Prostate gland (tissue), 2 donors: ENCODE measurements at regions not wholly inside any gene's neighbourhood (a gene's known extent, or its start where the extent isn't known, plus 50 kb on each side); places are given as distances from the start of the nearest gene placed in this dataset.
"Not testable (repeated sequence)": the region's sequence is repeated elsewhere in the genome, so short reads cannot be mapped to it uniquely, and the experiment has no call there.

Source experiments
- DNase-seq: peaks from one replicate; pipeline ENCODE4 v3.0.0-alpha.2; 2019; ENCODE audit warnings: low spot score
- H3K27ac ChIP-seq, 2 donors: fragments of 200-600 bp; sonication (generic); 2 replicates each; pipeline ENCODE4 v1.5.1; 2017 to 2019
- H3K27me3 ChIP-seq: fragments of 200-600 bp; sonication (generic); replicated peaks from 2 replicates; pipeline ENCODE4 v1.5.1; 2019; ENCODE audit not compliant: insufficient read depth
- H3K36me3 ChIP-seq, 2 donors: fragments of 200-600 bp; sonication (generic); 1 replicate in 1 of 2; 2 replicates in 1 of 2; pipeline versions ENCODE4 v1.5.1 to v1.8.1; 2017 to 2019
- H3K4me1 ChIP-seq: fragments of 200-600 bp; sonication (generic); replicated peaks from 2 replicates; pipeline ENCODE4 v1.5.1; 2019
- H3K4me3 ChIP-seq, 2 donors: fragments of 200-600 bp; sonication (generic); 2 replicates each; pipeline ENCODE4 v1.5.1; 2017 to 2019
- H3K9me3 ChIP-seq: fragments of 200-600 bp; sonication (generic); 2 replicates; pipeline ENCODE4 v1.5.1; 2017
- POLR2A ChIP-seq: fragments of 450-650 bp; IDR thresholded peaks from one replicate; pipeline ENCODE4 v1.6.1; 2016; ENCODE audit warnings: antibody characterized with exemption, mild to moderate bottlenecking
- POLR2AphosphoS5 ChIP-seq: sonication (generic); formaldehyde crosslinking; IDR thresholded peaks from one replicate; pipeline ENCODE4 v1.6.1; 2017; ENCODE audit warnings: antibody characterized with exemption
- WGBS: methylation state at CpG from one replicate; pipeline ENCODE4 v1.1.5; 2018; 5-methylcytosine and 5-hydroxymethylcytosine counted together
- intact Hi-C: fragments of 100-400 bp; cut with DNase I; formaldehyde crosslinking; loops from one replicate; pipeline ENCODE4 v1.14.2; 2022
- TF ChIP-seq, protein P1 (sequence below), 4 experiments: fragments of 200-600 bp in 2 of 4; fragments of 450-650 bp in 2 of 4; sonication (generic) in 2 of 4; IDR thresholded peaks; 1 replicate in 3 of 4; 2 replicates in 1 of 4; pipeline ENCODE4 v1.5.1; 2016 to 2019; ENCODE audit warnings: antibody characterized with exemption in 4 of 4, mild to moderate bottlenecking in 2 of 4, moderate library complexity in 2 of 4

DNA sequence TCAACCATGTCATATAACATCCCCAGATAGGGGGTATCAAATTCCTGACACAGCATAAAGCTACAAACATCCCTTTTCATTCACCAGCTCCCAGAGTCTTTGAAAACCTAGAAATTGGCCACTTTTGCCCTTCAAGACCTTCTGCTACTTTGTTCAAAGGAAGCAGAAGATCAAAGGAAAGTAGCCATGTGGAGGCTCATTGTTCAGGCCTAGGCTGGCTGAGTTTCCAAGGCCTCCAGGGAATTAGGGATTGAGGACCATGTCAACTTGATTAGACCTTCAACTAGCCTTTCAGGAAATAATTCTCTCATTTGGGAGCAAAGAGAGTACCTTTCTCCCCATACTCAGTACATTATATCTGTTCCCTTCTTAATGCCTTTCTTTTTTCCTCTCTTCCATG lies 66.8 kb upstream of the ATXN3L start:
- Histone ChIP-seq H3K4me1 (no peaks in the 10 kb centered on the region), H3K27ac (no peak overlapping the region), H3K36me3 (no peaks in the 10 kb centered on the region), H3K9me3 (no peaks in the 10 kb centered on the region), H3K27me3 (no peaks in the 10 kb centered on the region), H3K4me3 (no peak overlapping the region)
- TF ChIP-seq POLR2AphosphoS5 (no peak), POLR2A (no peak)
- TF ChIP-seq, protein P1, sequence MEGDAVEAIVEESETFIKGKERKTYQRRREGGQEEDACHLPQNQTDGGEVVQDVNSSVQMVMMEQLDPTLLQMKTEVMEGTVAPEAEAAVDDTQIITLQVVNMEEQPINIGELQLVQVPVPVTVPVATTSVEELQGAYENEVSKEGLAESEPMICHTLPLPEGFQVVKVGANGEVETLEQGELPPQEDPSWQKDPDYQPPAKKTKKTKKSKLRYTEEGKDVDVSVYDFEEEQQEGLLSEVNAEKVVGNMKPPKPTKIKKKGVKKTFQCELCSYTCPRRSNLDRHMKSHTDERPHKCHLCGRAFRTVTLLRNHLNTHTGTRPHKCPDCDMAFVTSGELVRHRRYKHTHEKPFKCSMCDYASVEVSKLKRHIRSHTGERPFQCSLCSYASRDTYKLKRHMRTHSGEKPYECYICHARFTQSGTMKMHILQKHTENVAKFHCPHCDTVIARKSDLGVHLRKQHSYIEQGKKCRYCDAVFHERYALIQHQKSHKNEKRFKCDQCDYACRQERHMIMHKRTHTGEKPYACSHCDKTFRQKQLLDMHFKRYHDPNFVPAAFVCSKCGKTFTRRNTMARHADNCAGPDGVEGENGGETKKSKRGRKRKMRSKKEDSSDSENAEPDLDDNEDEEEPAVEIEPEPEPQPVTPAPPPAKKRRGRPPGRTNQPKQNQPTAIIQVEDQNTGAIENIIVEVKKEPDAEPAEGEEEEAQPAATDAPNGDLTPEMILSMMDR (IDR thresholded peaks at IDR 0.05), result no peak
- DNase-seq, result no peak
- intact Hi-C loops, result no loop called here

DNA sequence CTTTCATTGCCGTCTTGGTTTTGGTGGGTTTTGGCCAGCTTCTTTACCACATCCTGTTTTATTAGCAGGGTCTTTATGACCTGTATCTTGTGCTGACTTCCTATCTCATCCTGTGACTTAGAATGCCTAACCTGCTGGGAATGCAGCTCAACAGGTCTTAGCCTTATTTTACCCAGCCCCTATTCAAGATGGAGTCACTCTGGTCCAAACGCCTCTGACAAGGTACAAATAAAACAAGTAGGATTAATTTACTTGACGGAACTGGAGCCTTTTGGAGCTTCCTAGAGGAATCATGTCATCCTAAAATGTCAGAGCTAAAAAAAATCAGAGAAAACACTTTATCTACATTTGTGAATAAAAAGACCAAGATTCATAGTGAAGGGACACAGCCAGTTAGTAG lies 66.2 kb upstream of the ATXN3L start:
- Histone ChIP-seq H3K4me1 (no peaks in the 10 kb centered on the region), H3K36me3 (no peaks in the 10 kb centered on the region), H3K27ac (no peak overlapping the region), H3K4me3 (no peak overlapping the region), H3K9me3 (no peaks in the 10 kb centered on the region), H3K27me3 (no peaks in the 10 kb centered on the region)
- 91% methylated on average over 3 of the region's 3 CpGs for WGBS
- no peak for DNase-seq
- TF ChIP-seq POLR2AphosphoS5, result no peak
- TF ChIP-seq POLR2A, result no peak
- TF ChIP-seq, protein P1 (IDR thresholded peaks at IDR 0.05), result no peak
- intact Hi-C loops, result no loop called here

DNA sequence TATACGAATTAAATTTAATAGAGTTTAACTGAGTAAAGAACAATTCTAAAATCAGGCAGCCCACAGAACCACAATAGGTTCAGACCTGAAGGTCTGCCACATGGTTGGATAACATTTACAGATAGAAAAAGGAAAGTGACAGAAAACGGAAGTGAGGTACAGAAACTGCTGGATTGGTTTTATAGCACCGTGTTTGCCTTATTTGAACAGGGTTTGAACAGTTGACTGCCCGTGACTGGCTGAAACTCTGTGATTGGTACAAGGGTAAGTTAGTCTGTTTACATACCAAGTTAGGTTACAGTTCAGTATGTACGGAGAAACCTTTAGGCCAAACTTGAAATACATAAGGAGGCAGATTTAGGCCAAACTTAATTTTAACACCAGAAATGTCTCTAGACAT lies 64.1 kb upstream of the ATXN3L start:
- 63% methylated on average over 5 of the region's 5 CpGs for WGBS
- H3K27ac ChIP-seq, result no peak overlapping the region
- intact Hi-C loops, result no loop called here
- no peaks in the 10 kb centered on the region for H3K27me3 ChIP-seq
- H3K36me3 ChIP-seq, result no peaks in the 10 kb centered on the region
- no peak for DNase-seq
- no peaks in the 10 kb centered on the region for H3K4me1 ChIP-seq
- no peak overlapping the region for H3K4me3 ChIP-seq
- no peaks in the 10 kb centered on the region for H3K9me3 ChIP-seq
- no peak for TF ChIP-seq POLR2AphosphoS5
- TF ChIP-seq, protein P1 (IDR thresholded peaks at IDR 0.05), result no peak

DNA sequence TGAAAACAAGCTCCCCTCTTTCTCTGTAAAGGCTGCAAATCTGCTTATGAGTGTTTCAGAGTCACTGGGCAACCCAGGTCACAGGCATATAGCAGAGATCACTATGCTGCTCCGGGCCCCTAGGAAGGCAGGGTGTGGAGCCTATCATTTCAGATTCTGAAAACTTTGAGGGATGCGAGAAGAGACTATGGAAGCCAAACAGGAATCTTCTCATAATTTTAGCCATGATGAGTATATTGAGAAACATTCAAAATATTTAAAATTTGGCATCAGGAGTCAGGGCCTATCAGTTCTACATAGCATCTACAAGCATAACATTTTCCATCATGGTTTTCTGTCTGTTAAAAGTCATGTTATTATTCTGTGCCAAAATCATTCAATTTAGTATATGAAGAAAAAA lies 61.7 kb upstream of the ATXN3L start:
- no peak for TF ChIP-seq POLR2A
- TF ChIP-seq POLR2AphosphoS5, result no peak
- TF ChIP-seq, protein P1 (IDR thresholded peaks at IDR 0.05), result no peak
- no peak for DNase-seq

DNA sequence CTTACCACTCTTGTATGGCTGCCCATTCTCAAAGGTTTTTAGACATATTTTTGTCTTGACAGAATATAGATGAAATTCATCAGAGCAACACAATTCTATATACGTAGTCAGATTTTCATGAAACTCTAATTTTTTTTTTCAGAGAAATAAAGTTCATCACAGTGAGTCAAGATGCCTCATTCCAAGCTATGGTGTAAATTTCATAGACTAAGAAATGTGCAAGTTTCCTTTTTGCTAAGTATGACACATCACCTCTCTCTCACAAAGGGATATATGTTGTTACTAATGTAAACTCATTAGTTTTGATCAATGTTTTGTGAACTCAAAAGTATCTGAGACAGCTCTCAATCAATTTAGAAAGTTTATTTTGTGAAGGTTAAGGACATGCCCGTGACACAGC lies 60.4 kb upstream of the ATXN3L start:
- TF ChIP-seq POLR2AphosphoS5 (no peak), POLR2A (no peak)
- TF ChIP-seq, protein P1 (IDR thresholded peaks at IDR 0.05), result no peak
- intact Hi-C loops, result no loop called here

More for the DNA sequence above, 61.7 kb upstream of the ATXN3L start:
- WGBS, result 75% methylated on average over 2 of the region's 2 CpGs
- H3K4me1 ChIP-seq, result no peaks in the 10 kb centered on the region
- no peak overlapping the region for H3K27ac ChIP-seq
- no peaks in the 10 kb centered on the region for H3K9me3 ChIP-seq
- H3K27me3 ChIP-seq, result no peaks in the 10 kb centered on the region
- no peak overlapping the region for H3K4me3 ChIP-seq
- intact Hi-C loops, result no loop called here
- H3K36me3 ChIP-seq, result no peaks in the 10 kb centered on the region

DNA sequence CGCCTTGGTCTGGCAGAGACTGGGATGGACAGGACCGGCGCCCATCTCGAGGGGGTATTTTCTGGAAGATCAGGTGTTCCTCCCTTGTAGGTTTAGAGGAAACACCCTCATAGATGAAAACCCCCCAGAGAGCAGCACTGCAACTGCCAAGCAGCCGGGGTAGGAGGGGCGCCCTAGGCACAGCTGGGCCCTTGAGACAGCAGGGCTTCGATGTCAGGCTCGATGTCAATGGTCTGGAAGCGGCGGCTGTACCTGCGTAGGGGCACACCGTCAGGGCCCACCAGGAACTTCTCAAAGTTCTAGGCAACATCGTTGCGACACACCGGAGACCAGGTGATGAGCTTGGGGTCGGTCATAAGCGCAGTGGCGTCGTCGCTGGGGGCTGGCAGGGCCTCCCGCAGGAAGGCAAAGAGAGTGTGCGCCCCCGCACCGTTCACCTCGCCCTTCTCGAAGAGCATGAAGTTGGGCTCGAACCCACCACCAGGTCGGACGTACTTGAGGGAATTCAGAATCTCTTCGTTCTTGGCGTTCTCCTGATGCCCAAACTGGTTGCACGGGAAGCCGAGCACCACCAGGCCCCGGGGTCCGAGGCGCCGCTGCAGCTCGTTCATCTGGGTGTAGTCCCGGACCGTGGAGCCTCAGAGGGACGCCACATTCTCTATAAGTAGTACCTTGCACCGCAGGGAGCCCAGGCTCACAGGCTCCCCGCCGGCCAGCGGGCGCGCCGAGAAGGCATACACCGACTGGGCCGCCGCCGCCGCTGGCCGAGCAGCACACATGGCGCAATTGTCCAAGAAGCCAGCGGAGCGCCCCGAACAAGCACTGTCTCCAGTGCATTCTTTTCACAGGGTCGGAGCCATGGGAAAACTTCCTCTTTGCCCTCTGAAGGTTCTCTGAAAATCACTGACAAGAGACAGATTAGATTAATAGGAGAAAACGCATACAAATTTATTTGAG lies 59.0 kb upstream of the ATXN3L start:
- H3K4me1 ChIP-seq, intact Hi-C loops, H3K27ac ChIP-seq, H3K4me3 ChIP-seq, H3K9me3 ChIP-seq, DNase-seq, H3K36me3 ChIP-seq, H3K27me3 ChIP-seq: not testable (repeated sequence)
- WGBS, result 99% methylated on average over 14 of the region's 60 CpGs

More for the DNA sequence above, 60.4 kb upstream of the ATXN3L start:
- no peak for DNase-seq
- Histone ChIP-seq H3K27me3 (no peaks in the 10 kb centered on the region), H3K4me1 (no peaks in the 10 kb centered on the region), H3K4me3 (no peak overlapping the region), H3K27ac (no peak overlapping the region), H3K36me3 (no peaks in the 10 kb centered on the region), H3K9me3 (no peaks in the 10 kb centered on the region)
- WGBS, result 43% methylated on average over 2 of the region's 2 CpGs
